GM18499 (cell line): ENCODE measurements at regions not wholly inside any gene's neighbourhood (a gene's known extent, or its start where the extent isn't known, plus 50 kb on each side); places are given as distances from the start of the nearest gene placed in this dataset.

Source experiments
- ATAC-seq: cut with Tn5 transposase; IDR thresholded peaks from one replicate; pipeline ENCODE4 v1.9.1; 2021; ENCODE audit warnings: moderate number of reproducible peaks; ENCODE audit not compliant: insufficient read depth, unreplicated experiment

DNA sequence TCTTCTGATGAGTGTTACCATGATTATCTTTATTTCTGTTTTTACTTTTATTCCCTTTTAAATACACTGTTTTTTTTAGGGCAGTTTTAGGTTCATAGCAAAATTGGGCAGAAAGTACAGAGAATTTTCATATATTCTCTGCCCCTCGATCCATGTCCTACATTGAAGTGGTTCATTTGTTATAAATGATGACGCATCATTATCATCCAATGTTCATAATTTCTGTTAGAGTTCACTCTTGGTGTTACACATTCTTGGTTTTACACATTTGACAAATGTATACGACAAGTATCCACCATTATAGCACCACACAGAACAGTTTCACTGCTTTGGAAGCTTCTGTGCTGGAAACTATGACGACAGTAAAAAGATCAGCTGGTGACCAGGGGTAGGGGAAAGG, 578.1 kb upstream of the AADAT start:
- no peak for ATAC-seq

DNA sequence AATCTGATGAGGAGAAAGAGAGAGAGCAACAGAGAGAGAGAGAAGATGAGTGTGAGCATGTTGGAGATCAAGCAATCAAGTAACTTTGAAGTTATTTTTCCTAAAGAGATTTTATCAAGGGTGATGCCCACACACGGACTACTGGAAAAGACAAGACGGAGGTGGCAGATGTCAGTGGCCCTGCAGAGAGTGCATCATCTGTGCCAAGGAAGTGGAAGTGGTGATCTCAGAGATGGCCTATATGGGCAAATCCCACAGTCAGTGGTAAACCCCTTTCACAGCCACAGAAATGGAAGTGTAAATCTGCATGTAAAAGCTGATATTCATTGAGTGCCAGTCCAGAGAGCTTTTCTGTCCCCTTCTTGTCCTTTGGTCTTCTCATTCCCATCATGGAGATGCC, 577.2 kb upstream of the AADAT start:
- no peak for ATAC-seq

DNA sequence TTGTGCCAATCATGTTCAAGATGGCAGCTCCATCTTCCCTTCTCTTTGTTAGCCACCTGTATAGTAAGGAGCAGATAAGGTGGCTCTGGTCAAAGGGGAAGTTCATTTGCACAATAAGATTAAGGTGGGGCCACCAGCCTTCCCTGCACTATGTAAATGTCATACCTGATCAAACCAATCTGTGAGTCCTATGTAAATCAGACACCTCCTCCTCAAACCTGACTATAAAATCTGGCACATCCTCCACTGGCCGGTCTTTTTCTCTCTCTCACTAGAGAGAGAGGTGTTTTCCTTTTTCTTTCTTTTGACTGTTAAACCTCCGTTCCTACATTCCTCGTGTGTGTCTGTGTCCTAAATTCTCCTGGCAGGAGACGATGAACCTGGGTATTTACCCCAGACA, 572.5 kb upstream of the AADAT start:
- ATAC-seq, result no peak

- ATAC-seq, result no peak
Measured at GRCh38 chr4:170657761-170658160, 568.0 kb upstream of the AADAT start.

- ATAC-seq, result no peak
Measured at GRCh38 chr4:170656506-170656905, 566.8 kb upstream of the AADAT start.

- ATAC-seq, result no peak
Measured at GRCh38 chr4:170652571-170652970, 562.8 kb upstream of the AADAT start.

DNA sequence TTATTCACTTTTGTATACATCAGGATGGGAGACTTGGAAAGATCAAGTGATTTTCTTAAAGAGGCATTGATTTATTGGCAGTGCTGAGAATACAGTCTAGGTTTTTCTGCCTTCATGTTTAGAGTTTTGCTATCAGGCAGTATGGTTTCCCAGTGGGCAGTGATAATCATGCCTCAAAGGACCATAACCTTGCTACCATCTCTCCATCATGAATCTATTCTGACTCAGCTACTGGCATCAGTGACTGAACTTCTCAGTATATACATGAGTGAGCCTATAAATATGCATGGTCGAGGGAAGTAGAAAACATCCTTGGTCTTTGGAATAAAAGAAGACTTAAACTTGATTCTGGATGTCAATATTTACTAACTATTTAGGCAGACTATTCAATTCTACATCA, 562.0 kb upstream of the AADAT start:
- ATAC-seq, result no peak

- no peak for ATAC-seq
Measured at GRCh38 chr4:170627418-170627817, 537.7 kb upstream of the AADAT start.

GRCh38 chr4:170623899-170624298, 534.1 kb upstream of the AADAT start:
- no peak for ATAC-seq

GRCh38 chr4:170610434-170610833, 520.7 kb upstream of the AADAT start:
- ATAC-seq, result no peak

GRCh38 chr4:170599894-170600293, 510.1 kb upstream of the AADAT start:
- ATAC-seq, result no peak

DNA sequence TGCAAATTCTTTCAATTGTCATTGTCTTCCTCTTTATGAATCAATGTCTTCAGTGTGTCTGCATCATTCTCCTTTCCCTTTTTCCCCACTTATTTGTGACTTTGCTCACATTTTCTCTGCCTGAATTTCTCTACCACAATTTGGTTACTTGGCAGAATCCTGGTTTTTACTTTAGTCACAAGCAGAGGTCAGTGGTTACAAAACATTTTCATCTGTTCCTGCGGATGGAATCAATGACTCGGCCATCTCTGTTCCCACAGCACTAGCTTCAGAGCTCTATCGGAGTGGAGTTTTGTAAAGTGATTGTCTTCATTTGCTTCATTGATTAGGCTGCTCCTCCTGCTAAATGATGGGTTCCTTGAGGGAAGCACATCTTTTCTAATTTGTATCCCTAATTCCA, 501.3 kb upstream of the AADAT start:
- ATAC-seq, result no peak

DNA sequence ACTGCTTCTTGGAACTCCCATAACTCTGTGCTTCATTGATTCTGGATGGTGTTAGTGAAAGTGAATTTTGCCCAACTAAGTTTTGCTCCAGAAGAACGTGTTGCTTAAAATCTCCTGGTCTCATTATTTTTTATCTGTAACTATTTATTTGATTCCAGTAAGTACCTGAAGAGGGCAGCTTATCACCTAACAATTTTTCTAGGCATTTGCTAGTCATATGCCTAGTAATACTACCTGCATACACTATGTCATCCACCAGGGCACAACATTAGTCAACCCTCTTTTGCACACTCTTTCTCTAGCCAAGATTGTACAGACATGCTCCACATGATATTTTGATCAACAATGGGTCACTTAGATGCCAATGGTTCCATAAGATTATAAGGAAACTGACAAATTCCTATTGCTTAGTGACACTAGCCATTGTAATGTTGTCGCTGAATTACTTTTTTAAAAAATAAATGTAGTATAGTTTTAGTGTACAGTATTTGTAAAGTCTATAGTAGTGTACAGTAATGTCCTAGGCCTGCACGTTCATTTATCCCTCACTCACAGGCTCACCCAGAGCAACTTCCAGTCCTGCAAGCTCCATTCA, 499.9 kb upstream of the AADAT start:
- peak; percentile 72 for ATAC-seq

- ATAC-seq, result no peak
Measured at GRCh38 chr4:170581969-170582368, 492.2 kb upstream of the AADAT start.

- ATAC-seq, result no peak
Measured at GRCh38 chr4:170581322-170581721, 491.6 kb upstream of the AADAT start.

- no peak for ATAC-seq
Measured at GRCh38 chr4:170580651-170581050, 490.9 kb upstream of the AADAT start.

GRCh38 chr4:170538821-170539473, 449.2 kb upstream of the AADAT start:
- no peak for ATAC-seq

GRCh38 chr4:170529748-170530722, 440.3 kb upstream of the AADAT start:
- ATAC-seq, result no peak

DNA sequence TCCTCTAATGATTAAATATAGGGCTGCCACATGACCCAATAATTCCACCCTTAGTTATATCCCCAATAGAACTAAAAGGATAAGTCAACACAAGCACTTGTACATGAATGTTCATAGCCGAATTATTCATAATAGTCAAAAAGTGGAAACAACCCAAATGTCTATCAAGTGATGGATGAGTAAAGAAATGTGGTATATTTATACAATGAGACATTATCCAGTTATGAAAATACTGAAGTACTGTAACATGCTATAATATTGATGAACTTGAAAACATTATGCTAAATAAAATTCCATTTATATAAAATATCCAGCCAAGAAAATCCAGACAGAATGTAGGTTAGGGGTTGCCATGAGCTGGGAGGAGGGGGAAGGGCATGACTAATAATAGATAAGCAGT, 436.7 kb upstream of the AADAT start:
- ATAC-seq, result no peak

DNA sequence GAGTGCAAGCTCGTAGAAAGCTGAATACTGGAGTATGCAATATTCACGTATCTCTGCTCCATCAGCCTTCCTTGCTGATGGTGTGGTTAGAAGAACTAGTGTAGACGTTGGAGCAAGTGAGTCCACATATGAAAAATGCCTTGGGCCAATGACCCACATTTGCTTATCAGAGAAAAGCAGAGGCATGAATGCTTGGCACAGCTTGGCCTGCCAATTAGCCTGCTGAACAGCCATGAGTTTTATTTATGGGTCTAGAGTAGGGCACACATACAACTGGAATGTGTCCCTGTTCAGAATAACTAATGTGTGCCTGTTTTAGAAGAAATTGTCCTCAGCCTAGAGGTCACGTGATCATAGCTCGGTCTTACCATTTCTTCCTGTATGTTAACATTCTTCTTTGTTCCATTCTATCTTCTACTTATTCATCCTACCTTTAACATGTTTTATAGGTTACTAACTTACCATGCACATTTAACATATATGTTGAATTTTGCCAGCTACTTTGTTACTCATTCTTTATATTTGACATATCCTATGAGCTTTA, 432.7 kb upstream of the AADAT start:
- no peak for ATAC-seq

DNA sequence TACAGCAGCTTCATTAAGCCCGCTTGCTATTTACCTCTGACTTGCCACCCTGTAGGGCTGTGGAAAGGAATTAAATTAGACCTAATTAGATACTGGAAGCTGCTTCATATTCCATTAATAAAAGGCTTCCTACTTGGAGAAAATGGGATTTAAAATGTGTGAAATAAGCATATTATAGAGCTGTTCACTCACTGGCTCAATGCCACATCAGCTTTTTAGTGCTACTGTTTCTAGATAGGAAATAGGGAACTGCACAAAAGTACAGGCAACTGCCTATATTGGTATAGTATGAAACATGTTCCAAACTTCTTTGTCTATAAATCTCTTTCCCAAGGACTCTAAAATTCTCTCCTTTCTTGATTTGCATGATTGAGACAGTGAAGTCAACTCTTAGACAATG, 407.9 kb upstream of the AADAT start:
- ATAC-seq, result no peak
